ENCODE measurements at regions not wholly inside any gene's neighbourhood (a gene's known extent, or its start where the extent isn't known, plus 50 kb on each side); places are given as distances from the start of the nearest gene placed in this dataset.
"Not testable (repeated sequence)": the region's sequence is repeated elsewhere in the genome, so short reads cannot be mapped to it uniquely, and the experiment has no call there.

DNA sequence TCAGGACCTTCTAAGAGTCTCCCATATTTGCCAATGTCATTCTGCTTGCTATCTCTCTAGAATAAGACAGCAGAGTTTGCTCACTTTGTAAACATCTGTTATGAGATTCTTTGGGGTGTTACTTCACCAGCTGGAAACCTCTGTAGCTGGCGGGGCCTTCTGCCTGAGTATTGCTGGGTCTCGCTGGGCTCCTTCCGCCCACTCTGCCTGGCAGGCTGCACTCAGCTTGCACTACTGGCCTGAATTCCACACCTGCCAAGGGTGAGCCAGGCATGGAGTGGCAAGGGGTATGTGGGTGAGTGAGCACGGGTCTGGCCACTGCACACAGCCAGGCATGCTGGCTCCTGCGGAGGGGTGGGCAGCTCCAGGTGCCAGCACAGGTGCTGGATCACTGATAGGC lies 267.3 kb upstream of the PDE3A start:
- H3K9me3 ChIP-seq (replicated peaks; ENCODE audit: insufficient read depth, low read length): no peaks in the 10 kb centered on the region
- no peaks in the 10 kb centered on the region for H3K36me3 ChIP-seq (replicated peaks; ENCODE audit: insufficient read depth, low read length)
- no peak for TF ChIP-seq EZH2phosphoT487 (IDR thresholded peaks at IDR 0.05; ENCODE audit: low read length)
- no peak for TF ChIP-seq CTCF (IDR thresholded peaks at IDR 0.05; ENCODE audit: low read length)
- no peak for TF ChIP-seq EZH2 (optimal IDR thresholded peaks at IDR 0.05; ENCODE audit: low read depth, low read length)
- H3K27me3 ChIP-seq (replicated peaks; ENCODE audit: insufficient read depth, low read length): no peaks in the 10 kb centered on the region
- no peaks in the 10 kb centered on the region for H3F3A ChIP-seq (ENCODE audit: insufficient read depth, low read length)
- H3K9me2 ChIP-seq (replicated peaks; ENCODE audit: insufficient read depth, low read length): no peaks in the 10 kb centered on the region
- H3K4me2 ChIP-seq (ENCODE audit: low read depth, low read length): no peak overlapping the region
- H2AFZ ChIP-seq (ENCODE audit: low read length): no peak overlapping the region
- no peak overlapping the region for H3K27ac ChIP-seq (ENCODE audit: low read length)
- DNase-seq: no peak
- no peaks in the 10 kb centered on the region for H3K4me1 ChIP-seq (ENCODE audit: low read length)
- H4K20me1 ChIP-seq (ENCODE audit: insufficient read depth, low read length): no peaks in the 10 kb centered on the region
- H3K4me3 ChIP-seq (ENCODE audit: low read length): no peak overlapping the region
- H3K79me2 ChIP-seq (ENCODE audit: low read length): no peaks in the 10 kb centered on the region
- no peak overlapping the region for H3K9ac ChIP-seq (ENCODE audit: low read length)

DNA sequence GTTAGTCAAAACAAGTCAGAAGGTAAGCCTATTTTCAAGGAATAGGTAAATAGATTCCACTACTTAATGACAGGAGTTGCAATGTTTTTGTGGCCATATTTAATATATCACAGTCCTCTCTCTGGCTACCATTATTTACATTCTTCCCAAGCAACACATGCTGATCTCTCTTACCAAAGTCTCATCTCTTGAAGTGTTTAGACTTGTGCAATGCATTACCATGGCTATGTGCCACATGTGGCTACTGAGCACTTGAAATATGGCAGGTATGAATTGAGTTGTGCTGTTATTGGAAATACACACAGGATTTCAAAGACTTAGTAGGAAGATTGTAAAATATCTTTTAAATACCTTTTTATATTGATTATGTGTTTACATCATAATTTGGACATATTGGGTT lies 262.4 kb upstream of the PDE3A start:
- no peak for DNase-seq
- H3K27ac ChIP-seq (ENCODE audit: low read length): no peak overlapping the region
- no peaks in the 10 kb centered on the region for H3F3A ChIP-seq (ENCODE audit: insufficient read depth, low read length)
- no peaks in the 10 kb centered on the region for H3K9me3 ChIP-seq (replicated peaks; ENCODE audit: insufficient read depth, low read length)
- H3K9me2 ChIP-seq (replicated peaks; ENCODE audit: insufficient read depth, low read length): no peaks in the 10 kb centered on the region
- H3K4me3 ChIP-seq (ENCODE audit: low read length): no peak overlapping the region
- H3K27me3 ChIP-seq (replicated peaks; ENCODE audit: insufficient read depth, low read length): no peaks in the 10 kb centered on the region
- H3K4me2 ChIP-seq (ENCODE audit: low read depth, low read length): no peak overlapping the region
- no peak overlapping the region for H3K9ac ChIP-seq (ENCODE audit: low read length)
- H3K4me1 ChIP-seq (ENCODE audit: low read length): no peaks in the 10 kb centered on the region
- H3K79me2 ChIP-seq (ENCODE audit: low read length): no peaks in the 10 kb centered on the region
- H4K20me1 ChIP-seq (ENCODE audit: insufficient read depth, low read length): no peaks in the 10 kb centered on the region
- TF ChIP-seq CTCF (IDR thresholded peaks at IDR 0.05; ENCODE audit: low read length) (no peak), EZH2phosphoT487 (IDR thresholded peaks at IDR 0.05; ENCODE audit: low read length) (no peak), EZH2 (optimal IDR thresholded peaks at IDR 0.05; ENCODE audit: low read depth, low read length) (no peak)
- no peaks in the 10 kb centered on the region for H3K36me3 ChIP-seq (replicated peaks; ENCODE audit: insufficient read depth, low read length)
- H2AFZ ChIP-seq (ENCODE audit: low read length): no peak overlapping the region

DNA sequence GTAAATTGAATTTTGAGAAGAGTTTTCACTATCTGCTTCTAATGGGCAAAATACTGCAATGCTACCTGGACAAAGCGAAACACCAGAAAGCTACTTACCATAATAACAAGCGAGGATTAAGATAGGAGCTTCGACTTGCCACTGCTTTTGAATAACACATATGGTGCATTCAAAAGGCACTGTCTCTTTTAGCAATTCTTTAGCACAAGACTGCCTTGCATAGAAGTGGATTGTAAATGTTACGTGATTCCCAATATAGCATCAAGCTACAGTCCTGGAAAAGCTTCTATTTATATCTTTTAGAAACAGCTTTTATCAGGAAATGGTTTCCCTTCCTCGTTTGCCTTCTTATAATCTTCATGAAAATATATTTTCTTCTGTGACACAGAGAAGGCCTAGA lies 258.7 kb upstream of the PDE3A start:
- Histone ChIP-seq H3K4me3 (ENCODE audit: low read length) (no peak overlapping the region), H3K9me3 (replicated peaks; ENCODE audit: insufficient read depth, low read length) (no peaks in the 10 kb centered on the region), H3F3A (ENCODE audit: insufficient read depth, low read length) (no peaks in the 10 kb centered on the region), H3K4me1 (ENCODE audit: low read length) (no peaks in the 10 kb centered on the region), H3K4me2 (ENCODE audit: low read depth, low read length) (no peak overlapping the region), H3K79me2 (ENCODE audit: low read length) (no peaks in the 10 kb centered on the region), H3K27ac (ENCODE audit: low read length) (no peak overlapping the region), H3K9ac (ENCODE audit: low read length) (no peak overlapping the region), H3K27me3 (replicated peaks; ENCODE audit: insufficient read depth, low read length) (no peaks in the 10 kb centered on the region), H2AFZ (ENCODE audit: low read length) (no peak overlapping the region), H3K36me3 (replicated peaks; ENCODE audit: insufficient read depth, low read length) (no peaks in the 10 kb centered on the region), H3K9me2 (replicated peaks; ENCODE audit: insufficient read depth, low read length) (no peaks in the 10 kb centered on the region), H4K20me1 (ENCODE audit: insufficient read depth, low read length) (no peaks in the 10 kb centered on the region)
- TF ChIP-seq EZH2 (optimal IDR thresholded peaks at IDR 0.05; ENCODE audit: low read depth, low read length) (no peak), CTCF (IDR thresholded peaks at IDR 0.05; ENCODE audit: low read length) (no peak), EZH2phosphoT487 (IDR thresholded peaks at IDR 0.05; ENCODE audit: low read length) (no peak)
- DNase-seq: no peak

DNA sequence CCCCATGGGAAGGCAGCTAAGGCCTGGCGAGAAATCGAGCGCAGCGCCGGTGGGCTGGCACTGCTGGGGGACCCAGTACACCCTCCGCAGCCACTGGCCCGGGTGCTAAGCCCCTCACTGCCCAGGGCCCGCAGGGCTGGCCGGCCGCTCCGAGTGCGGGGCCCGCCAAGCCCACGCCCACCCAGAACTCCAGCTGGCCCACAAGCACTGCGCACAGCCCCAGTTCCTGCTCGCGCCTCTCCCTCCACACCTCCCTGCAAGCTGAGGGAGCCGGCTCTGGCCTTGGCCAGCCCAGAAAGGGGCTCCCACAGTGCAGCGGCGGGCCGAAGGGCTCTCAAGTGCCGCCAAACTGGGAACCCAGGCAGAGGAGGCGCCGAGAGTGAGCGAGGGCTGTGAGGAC lies 253.0 kb upstream of the PDE3A start:
- not testable (repeated sequence) for H3F3A ChIP-seq (ENCODE audit: insufficient read depth, low read length); H3K9me2 ChIP-seq (replicated peaks; ENCODE audit: insufficient read depth, low read length); H4K20me1 ChIP-seq (ENCODE audit: insufficient read depth, low read length); H3K27me3 ChIP-seq (replicated peaks; ENCODE audit: insufficient read depth, low read length); H2AFZ ChIP-seq (ENCODE audit: low read length); H3K9ac ChIP-seq (ENCODE audit: low read length); H3K36me3 ChIP-seq (replicated peaks; ENCODE audit: insufficient read depth, low read length); H3K4me1 ChIP-seq (ENCODE audit: low read length); H3K4me3 ChIP-seq (ENCODE audit: low read length); H3K9me3 ChIP-seq (replicated peaks; ENCODE audit: insufficient read depth, low read length); H3K27ac ChIP-seq (ENCODE audit: low read length); DNase-seq; H3K4me2 ChIP-seq (ENCODE audit: low read depth, low read length); H3K79me2 ChIP-seq (ENCODE audit: low read length)
